ENCODE measurements at regions not wholly inside any gene's neighbourhood (a gene's known extent, or its start where the extent isn't known, plus 50 kb on each side); places are given as distances from the start of the nearest gene placed in this dataset.

GRCh38 chr6:127641905-127642304 is 64.9 kb downstream of the C6orf58 start:
- DNase-seq, result peak in 2 of 3 donors; percentile 12
- no peak overlapping the region for H3K4me3 ChIP-seq (ENCODE audit: control insufficient read depth in 1 of 7, extremely low read depth in 1 of 7, insufficient read depth in 4 of 7, low read depth in 2 of 7, low read length in 6 of 7)
- 49% methylated on average over 5 of the region's 7 CpGs for WGBS (ENCODE audit: insufficient coverage)
- ChIA-PET POLR2A (no interaction called here), CTCF (interaction anchor here (0.7 kb wide), 1 partner anchor 338 kb away, joined by 3 read pairs; no protein-coding TSS in a partner anchor)
- no peaks in the 10 kb centered on the region for H3K4me1 ChIP-seq (ENCODE audit: control extremely low read depth in 1 of 4, control insufficient read depth in 4 of 4, insufficient read depth in 4 of 4, low read length in 3 of 4)
- H3K27me3 ChIP-seq (replicated peaks in 2 of 5; ENCODE audit: control insufficient read depth in 4 of 5, insufficient read depth in 5 of 5, low read length in 4 of 5), result peaks cover 0 to 3% (median 0%) of the 10 kb centered on the region in 5 experiments
- H3K9me3 ChIP-seq (ENCODE audit: control extremely low read depth in 1 of 5, control insufficient read depth in 4 of 5, insufficient read depth in 2 of 5, low read depth in 1 of 5, low read length in 4 of 5), result no peaks in the 10 kb centered on the region
- no peak overlapping the region for H3K27ac ChIP-seq (ENCODE audit: insufficient read depth in 1 of 2, low read depth in 1 of 2, low read length in 2 of 2, poor library complexity in 1 of 2, severe bottlenecking in 2 of 2)
- no peaks in the 10 kb centered on the region for H3K36me3 ChIP-seq (ENCODE audit: control insufficient read depth in 4 of 4, insufficient read depth in 4 of 4, low read length in 3 of 4)

Measured in common myeloid progenitor, CD34-positive (primary cell).